GM10248 (cell line): ENCODE measurements at regions not wholly inside any gene's neighbourhood (a gene's known extent, or its start where the extent isn't known, plus 50 kb on each side); places are given as distances from the start of the nearest gene placed in this dataset.
"Not testable (repeated sequence)": the region's sequence is repeated elsewhere in the genome, so short reads cannot be mapped to it uniquely, and the experiment has no call there.

Experiments used
- CTCF ChIA-PET: fragments of 300-600 bp; sonication (Branson Sonifier 250); formaldehyde crosslinking; extraction: SDS; loops from one replicate; lab custom pipeline; 2021; ENCODE audit warnings: antibody characterized with exemption; lab: Yijun Ruan, JAX
- POLR2A ChIA-PET: fragments of 350-650 bp; sonication (Branson Sonifier 250); formaldehyde crosslinking; extraction: SDS; loops from one replicate; lab custom pipeline; 2020; ENCODE audit warnings: antibody characterized with exemption; lab: Yijun Ruan, JAX
- DNase-seq: peaks from one replicate; pipeline ENCODE4 v3.0.0; 2012; ENCODE audit errors: extremely low spot score
- TF ChIP-seq, protein P1 (sequence below): IDR thresholded peaks from 2 replicates; pipeline ENCODE4 v1.5.1; 2012; ENCODE audit warnings: mild to moderate bottlenecking, low read depth; ENCODE audit errors: extremely low read depth, missing control alignments, control extremely low read depth

- CTCF ChIA-PET, DNase-seq: not testable (repeated sequence)
These were observed 162.3 kb downstream of the KBTBD2 start for GRCh38 chr7:32729335-32729675.

GRCh38 chr7:32728412-32729334 is 162.9 kb downstream of the KBTBD2 start:
- POLR2A ChIA-PET, CTCF ChIA-PET: not testable (repeated sequence)
- DNase-seq: peak; percentile 24

More at GRCh38 chr7:32729335-32729675, 162.3 kb downstream of the KBTBD2 start:
- POLR2A ChIA-PET: not testable (repeated sequence)

DNA sequence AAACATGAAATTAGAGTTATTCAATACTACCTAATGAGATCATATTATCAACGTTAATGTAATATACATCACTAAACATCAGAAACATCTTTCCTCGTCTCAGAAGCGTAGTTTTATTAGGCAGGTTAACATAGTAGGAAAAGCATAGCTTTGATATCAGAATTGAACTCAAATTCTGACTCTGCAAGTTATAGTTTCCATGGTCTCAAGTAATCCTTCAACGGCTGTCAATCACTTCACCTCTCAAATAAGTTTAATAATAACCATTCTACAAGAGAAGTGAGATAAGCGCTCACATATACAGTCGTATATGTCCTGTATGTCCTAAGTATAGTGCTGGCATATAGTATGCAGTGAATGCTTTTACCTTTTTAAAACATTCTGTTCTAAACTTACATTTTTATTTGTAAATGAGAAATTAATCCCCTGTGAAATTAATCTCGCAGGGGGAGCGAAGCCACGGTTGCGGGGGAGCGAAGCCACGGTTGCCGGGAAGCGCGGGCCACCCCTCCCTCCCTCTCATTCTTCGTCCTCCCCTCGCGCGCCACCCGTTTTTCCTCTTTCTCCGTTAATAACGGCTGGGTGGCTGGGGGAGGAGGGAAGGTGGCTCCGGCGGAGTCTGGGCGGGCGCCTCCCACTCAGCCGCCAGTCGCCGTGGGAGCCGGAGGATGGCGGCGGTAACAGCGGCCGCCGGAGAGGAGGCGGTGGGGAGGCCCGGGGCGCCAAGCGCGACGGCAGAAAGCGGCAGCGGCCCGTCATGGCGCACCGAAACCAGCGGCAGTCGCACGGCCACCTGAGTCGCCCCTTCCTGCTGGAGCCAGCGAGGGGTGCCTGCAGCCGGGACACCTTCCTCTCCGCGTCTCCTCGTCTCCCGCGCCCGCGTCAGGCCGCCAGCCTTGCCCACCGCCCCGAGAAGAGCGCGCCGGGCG is 163.8 kb downstream of the KBTBD2 start:
- CTCF ChIA-PET, POLR2A ChIA-PET: not testable (repeated sequence)

GRCh38 chr7:32722837-32723236 is 168.7 kb downstream of the KBTBD2 start:
- POLR2A ChIA-PET, CTCF ChIA-PET, DNase-seq: not testable (repeated sequence)

More for the DNA sequence above, 163.8 kb downstream of the KBTBD2 start:
- peak; percentile 48 for DNase-seq

- DNase-seq: no peak
- TF ChIP-seq, protein P1, sequence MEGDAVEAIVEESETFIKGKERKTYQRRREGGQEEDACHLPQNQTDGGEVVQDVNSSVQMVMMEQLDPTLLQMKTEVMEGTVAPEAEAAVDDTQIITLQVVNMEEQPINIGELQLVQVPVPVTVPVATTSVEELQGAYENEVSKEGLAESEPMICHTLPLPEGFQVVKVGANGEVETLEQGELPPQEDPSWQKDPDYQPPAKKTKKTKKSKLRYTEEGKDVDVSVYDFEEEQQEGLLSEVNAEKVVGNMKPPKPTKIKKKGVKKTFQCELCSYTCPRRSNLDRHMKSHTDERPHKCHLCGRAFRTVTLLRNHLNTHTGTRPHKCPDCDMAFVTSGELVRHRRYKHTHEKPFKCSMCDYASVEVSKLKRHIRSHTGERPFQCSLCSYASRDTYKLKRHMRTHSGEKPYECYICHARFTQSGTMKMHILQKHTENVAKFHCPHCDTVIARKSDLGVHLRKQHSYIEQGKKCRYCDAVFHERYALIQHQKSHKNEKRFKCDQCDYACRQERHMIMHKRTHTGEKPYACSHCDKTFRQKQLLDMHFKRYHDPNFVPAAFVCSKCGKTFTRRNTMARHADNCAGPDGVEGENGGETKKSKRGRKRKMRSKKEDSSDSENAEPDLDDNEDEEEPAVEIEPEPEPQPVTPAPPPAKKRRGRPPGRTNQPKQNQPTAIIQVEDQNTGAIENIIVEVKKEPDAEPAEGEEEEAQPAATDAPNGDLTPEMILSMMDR: no peak
- CTCF ChIA-PET: interaction anchor here (1.8 kb wide), 1 partner anchor 414 kb away, joined by 5 read pairs; no protein-coding TSS in a partner anchor
These were observed 197.4 kb downstream of the KBTBD2 start for GRCh38 chr7:32694182-32694581.

DNA sequence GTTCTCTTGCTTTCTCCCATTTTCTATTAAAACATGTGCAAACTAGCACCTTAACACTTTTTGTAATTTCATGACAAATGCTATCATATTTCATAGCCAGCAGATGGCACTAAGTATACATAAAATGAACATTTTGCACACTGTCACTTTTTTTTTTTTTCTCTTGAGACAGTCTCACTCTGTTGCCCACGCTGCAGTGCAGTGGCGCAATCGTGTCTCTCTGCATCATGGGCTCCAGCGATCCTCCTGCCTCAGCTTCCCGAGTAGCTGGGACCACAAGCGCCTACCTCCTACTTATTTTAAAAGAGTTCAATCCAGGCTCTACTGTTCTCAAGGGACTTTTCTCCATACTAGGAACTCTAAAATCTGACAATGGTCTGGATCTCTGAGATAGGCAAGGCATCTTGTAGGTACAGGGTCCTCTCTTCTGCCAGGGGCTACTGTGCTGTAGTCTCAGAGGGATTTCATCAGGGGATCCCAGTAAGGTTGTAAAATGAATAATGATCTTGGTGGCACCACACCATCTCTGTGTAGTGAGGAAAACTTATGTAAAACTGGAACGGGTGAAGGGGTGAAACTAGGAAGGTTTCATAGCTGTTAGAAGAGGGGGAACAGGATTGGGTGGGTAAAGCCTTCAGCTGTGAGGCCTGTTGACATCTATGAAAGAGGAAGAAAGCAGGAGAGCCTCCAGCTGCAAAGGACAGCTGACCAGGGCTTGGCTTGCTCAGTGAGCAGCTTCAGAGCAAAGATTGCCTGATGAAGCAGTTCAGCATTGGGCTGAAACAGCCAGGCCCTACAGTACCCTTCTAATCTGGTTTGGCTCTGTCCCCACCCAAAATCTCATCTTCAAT is 196.9 kb downstream of the AVL9 start:
- DNase-seq, POLR2A ChIA-PET: not testable (repeated sequence)
- TF ChIP-seq, protein P1: peak; percentile 31
- CTCF ChIA-PET: interaction anchor here (0.7 to 1.8 kb wide), 2 partner anchors 108 to 416 kb away, joined by 3 to 5 read pairs; no protein-coding TSS in a partner anchor

More at GRCh38 chr7:32694182-32694581, 197.4 kb downstream of the KBTBD2 start:
- POLR2A ChIA-PET: no interaction called here

GRCh38 chr7:32688092-32688491 is 192.8 kb downstream of the AVL9 start:
- CTCF ChIA-PET: not testable (repeated sequence)

GRCh38 chr7:32681174-32681518 is 185.9 kb downstream of the AVL9 start:
- TF ChIP-seq, protein P1: no peak
- CTCF ChIA-PET: no interaction called here
- POLR2A ChIA-PET: no interaction called here
- no peak for DNase-seq

More at GRCh38 chr7:32688092-32688491, 192.8 kb downstream of the AVL9 start:
- DNase-seq, POLR2A ChIA-PET: not testable (repeated sequence)
